MM.1S (cell line): ENCODE measurements at regions not wholly inside any gene's neighbourhood (a gene's known extent, or its start where the extent isn't known, plus 50 kb on each side); places are given as distances from the start of the nearest gene placed in this dataset.

Experiments
- CTCF ChIP-seq: fragments of 300-600 bp; sonication (generic); IDR thresholded peaks from 2 replicates; pipeline ENCODE4 v1.5.1; 2016; ENCODE audit warnings: antibody characterized with exemption, low read length, mixed read lengths
- EZH2phosphoT487 ChIP-seq: fragments of 300-600 bp; sonication (generic); IDR thresholded peaks from 2 replicates; pipeline ENCODE4 v1.6.1; 2018; ENCODE audit warnings: antibody characterized with exemption, low read length

DNA sequence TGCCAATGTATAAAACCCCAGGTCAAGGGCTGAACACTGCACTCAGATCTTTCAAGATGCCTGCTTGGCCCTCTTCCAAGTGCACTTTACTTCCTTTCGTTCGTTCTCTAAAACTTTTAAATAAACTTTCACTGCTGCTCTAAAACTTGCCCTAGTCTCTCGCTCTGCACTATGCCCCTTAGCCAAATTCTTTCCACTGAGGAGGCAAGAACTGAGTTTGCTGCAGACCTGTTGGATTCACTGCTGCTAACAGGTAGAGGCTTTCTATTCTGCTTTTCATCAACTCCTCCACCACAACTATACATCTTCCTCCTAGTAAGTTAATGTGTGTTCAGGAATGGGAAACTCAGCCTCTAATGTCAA lies 467.9 kb downstream of the MBD2 start:
- TF ChIP-seq CTCF (no peak), EZH2phosphoT487 (no peak)
